Vagina (tissue), 2 donors: ENCODE measurements at regions not wholly inside any gene's neighbourhood (a gene's known extent, or its start where the extent isn't known, plus 50 kb on each side); places are given as distances from the start of the nearest gene placed in this dataset.

Experiments
- POLR2A ChIP-seq, 2 donors: fragments of 450-650 bp; IDR thresholded peaks; one replicate each; pipeline ENCODE4 v1.6.1; 2017; ENCODE audit warnings: antibody characterized with exemption in 2 of 2, mild to moderate bottlenecking in 2 of 2, moderate library complexity in 2 of 2
- POLR2AphosphoS5 ChIP-seq, 2 donors: sonication (generic); formaldehyde crosslinking; IDR thresholded peaks; one replicate each; pipeline ENCODE4 v1.9.0; 2017; ENCODE audit warnings: antibody characterized with exemption in 2 of 2, mild to moderate bottlenecking in 2 of 2, low read depth in 1 of 2; ENCODE audit not compliant: insufficient read depth in 1 of 2
- TF ChIP-seq, protein P1 (sequence below), 3 experiments: fragments of 450-650 bp in 2 of 3; fragments of 200-600 bp in 1 of 3; sonication (generic) in 1 of 3; IDR thresholded peaks; one replicate each; pipeline ENCODE4 v1.5.1; 2017 to 2019; ENCODE audit warnings: antibody characterized with exemption in 3 of 3, mild to moderate bottlenecking in 2 of 3, moderate library complexity in 2 of 3

DNA sequence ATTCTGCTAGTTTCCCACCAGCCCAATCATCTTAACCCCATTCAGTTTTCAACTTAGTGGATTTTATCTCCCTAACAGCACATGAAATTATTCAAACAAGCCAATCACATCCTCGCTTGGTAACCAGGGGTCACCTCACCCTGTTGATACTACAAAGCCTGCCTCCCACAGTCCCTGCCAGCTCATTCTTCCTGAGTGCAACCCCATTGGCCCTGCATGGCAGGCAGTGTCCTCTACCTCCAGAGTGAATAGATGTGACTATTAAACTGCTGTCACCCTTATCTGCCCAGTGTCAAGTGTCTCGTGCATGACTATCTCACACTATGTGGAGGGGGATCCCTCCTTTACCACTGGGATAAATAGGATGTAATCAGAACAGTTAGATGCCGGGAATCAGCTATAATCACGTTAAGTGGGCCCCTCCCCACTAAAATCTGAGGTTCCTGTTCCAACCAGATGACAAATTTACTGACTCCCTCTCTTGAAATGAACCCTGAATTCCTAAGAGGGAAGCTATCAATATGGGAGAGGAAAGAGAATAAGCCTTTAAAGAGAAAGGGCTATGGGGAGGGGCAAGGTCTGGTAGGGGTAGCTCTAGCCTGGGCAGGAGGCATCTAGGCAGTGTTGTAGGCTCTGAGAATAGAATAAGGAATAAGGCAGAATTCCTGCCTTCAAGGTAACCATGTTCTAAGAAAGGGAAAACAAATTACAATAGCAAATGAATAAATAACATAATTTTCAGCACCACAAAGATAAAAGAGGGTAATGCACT, 155.9 kb downstream of the SLC30A10 start:
- TF ChIP-seq POLR2A (IDR thresholded peaks at IDR 0.05) (no peak), POLR2AphosphoS5 (IDR thresholded peaks at IDR 0.05; ENCODE audit: insufficient read depth in 1 of 2, low read depth in 1 of 2) (no peak)
- TF ChIP-seq, protein P1, sequence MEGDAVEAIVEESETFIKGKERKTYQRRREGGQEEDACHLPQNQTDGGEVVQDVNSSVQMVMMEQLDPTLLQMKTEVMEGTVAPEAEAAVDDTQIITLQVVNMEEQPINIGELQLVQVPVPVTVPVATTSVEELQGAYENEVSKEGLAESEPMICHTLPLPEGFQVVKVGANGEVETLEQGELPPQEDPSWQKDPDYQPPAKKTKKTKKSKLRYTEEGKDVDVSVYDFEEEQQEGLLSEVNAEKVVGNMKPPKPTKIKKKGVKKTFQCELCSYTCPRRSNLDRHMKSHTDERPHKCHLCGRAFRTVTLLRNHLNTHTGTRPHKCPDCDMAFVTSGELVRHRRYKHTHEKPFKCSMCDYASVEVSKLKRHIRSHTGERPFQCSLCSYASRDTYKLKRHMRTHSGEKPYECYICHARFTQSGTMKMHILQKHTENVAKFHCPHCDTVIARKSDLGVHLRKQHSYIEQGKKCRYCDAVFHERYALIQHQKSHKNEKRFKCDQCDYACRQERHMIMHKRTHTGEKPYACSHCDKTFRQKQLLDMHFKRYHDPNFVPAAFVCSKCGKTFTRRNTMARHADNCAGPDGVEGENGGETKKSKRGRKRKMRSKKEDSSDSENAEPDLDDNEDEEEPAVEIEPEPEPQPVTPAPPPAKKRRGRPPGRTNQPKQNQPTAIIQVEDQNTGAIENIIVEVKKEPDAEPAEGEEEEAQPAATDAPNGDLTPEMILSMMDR (IDR thresholded peaks at IDR 0.05), result no peak
